H1 (cell line): ENCODE measurements at regions not wholly inside any gene's neighbourhood (a gene's known extent, or its start where the extent isn't known, plus 50 kb on each side); places are given as distances from the start of the nearest gene placed in this dataset.
A peak's percentile ranks its signal among the peaks of the same experiment; 100 is the strongest.

Source experiments
- CTCF ChIA-PET: fragments of 300-600 bp; sonication (Branson Sonifier 250); formaldehyde crosslinking; loops from one replicate; lab custom pipeline; 2021; ENCODE audit not compliant: partially characterized antibody; lab: Charles Lee
- POLR2A ChIA-PET: fragments of 300-600 bp; sonication (Branson Sonifier 250); formaldehyde crosslinking; loops from one replicate; lab custom pipeline; 2021; ENCODE audit warnings: inconsistent platforms; ENCODE audit not compliant: partially characterized antibody; lab: Charles Lee
- DNase-seq, 2 experiments: peaks; one replicate each; pipeline versions ENCODE4 v3.0.0 to v3.0.0-alpha.2; 2010 to 2022; ENCODE audit warnings: low spot score in 2 of 2, low read depth in 1 of 2, mixed read lengths in 1 of 2
- FAIRE-seq: peaks from 2 replicates; lab custom pipeline; 2011; peaks lifted over from hg19 to GRCh38; lab: Jason Lieb, UNC
- H2AFZ ChIP-seq: 2 replicates; pipeline ENCODE4 v1.8.1; 2012; ENCODE audit warnings: low read length, inconsistent platforms
- H2AK5ac ChIP-seq: 2 replicates; pipeline ENCODE4 v1.6.1; 2013; ENCODE audit warnings: low read depth, low read length
- H2BK120ac ChIP-seq: replicated peaks from 2 replicates; pipeline ENCODE3; 2013; ENCODE audit warnings: low read depth, low read length, inconsistent platforms
- H2BK12ac ChIP-seq: 2 replicates; pipeline ENCODE4 v1.6.1; 2013; ENCODE audit warnings: low read depth, low read length
- H2BK15ac ChIP-seq: 2 replicates; pipeline ENCODE4 v1.6.1; 2013; ENCODE audit warnings: low read length
- H2BK20ac ChIP-seq: 2 replicates; pipeline ENCODE4 v1.6.1; 2013; ENCODE audit warnings: low read length
- H2BK5ac ChIP-seq: 2 replicates; pipeline ENCODE4 v1.6.1; 2013; ENCODE audit warnings: low read depth, low read length
- H3K14ac ChIP-seq: 2 replicates; pipeline ENCODE4 v1.6.1; 2013; ENCODE audit warnings: inconsistent platforms; ENCODE audit not compliant: insufficient read length
- H3K18ac ChIP-seq: 2 replicates; pipeline ENCODE4 v1.6.1; 2013; ENCODE audit warnings: low read length; ENCODE audit errors: extremely low read depth
- H3K23ac ChIP-seq: 2 replicates; pipeline ENCODE4 v1.6.1; 2013; ENCODE audit warnings: inconsistent platforms; ENCODE audit not compliant: insufficient read length
- H3K23me2 ChIP-seq: 2 replicates; pipeline ENCODE4 v1.6.1; 2013; ENCODE audit warnings: low read depth, low read length
- H3K27ac ChIP-seq: 2 replicates; pipeline ENCODE4 v1.6.1; 2011; ENCODE audit warnings: low read depth, low read length, inconsistent platforms
- H3K27me3 ChIP-seq, 4 experiments: replicated peaks in 1 of 4; 1 replicate in 1 of 4; 2 replicates in 3 of 4; pipeline versions ENCODE4 v1.6.1 to v1.8.1; 2011 to 2013; ENCODE audit warnings: low read length in 3 of 4, mild to moderate bottlenecking in 3 of 4, inconsistent platforms in 2 of 4, mixed read lengths in 2 of 4, moderate library complexity in 1 of 4; ENCODE audit not compliant: control insufficient read depth in 3 of 4, insufficient read depth in 3 of 4; ENCODE audit errors: extremely low read depth in 1 of 4
- H3K36me3 ChIP-seq, 4 experiments: 2 replicates each; pipeline versions ENCODE4 v1.6.1 to v1.8.1; 2011 to 2013; ENCODE audit warnings: mild to moderate bottlenecking in 4 of 4, low read length in 3 of 4, moderate library complexity in 2 of 4, control low read depth in 1 of 4, inconsistent platforms in 1 of 4; ENCODE audit not compliant: insufficient read depth in 4 of 4, control insufficient read depth in 2 of 4
- H3K4ac ChIP-seq: replicated peaks from 2 replicates; pipeline ENCODE3; 2013; ENCODE audit warnings: low read length, low read depth, mixed read lengths, inconsistent platforms; ENCODE audit not compliant: insufficient read length
- H3K4me1 ChIP-seq, 4 experiments: replicated peaks in 1 of 4; 1 replicate in 1 of 4; 2 replicates in 3 of 4; pipeline versions ENCODE4 v1.6.1 to v1.8.1; 2011 to 2013; ENCODE audit warnings: low read length in 3 of 4, inconsistent platforms in 2 of 4, mixed read lengths in 1 of 4; ENCODE audit not compliant: insufficient read depth in 4 of 4, control insufficient read depth in 3 of 4
- H3K4me2 ChIP-seq, 2 experiments: 2 replicates each; pipeline versions ENCODE4 v1.6.1 to v1.8.1; 2011 to 2013; ENCODE audit warnings: low read depth in 2 of 2, low read length in 2 of 2, control low read depth in 1 of 2, inconsistent platforms in 1 of 2, mild to moderate bottlenecking in 1 of 2; ENCODE audit not compliant: insufficient read depth in 1 of 2
- H3K4me3 ChIP-seq, 4 experiments: fragments of 200-600, 300-600 bp in 1 of 4; sonication (generic), shearing (Covaris generic), sonication (Bioruptor Twin) in 1 of 4; 2 replicates each; pipeline versions ENCODE4 v1.5.1 to v1.8.1; 2011 to 2016; ENCODE audit warnings: low read length in 4 of 4, low read depth in 3 of 4, control low read depth in 2 of 4, inconsistent platforms in 2 of 4, mild to moderate bottlenecking in 2 of 4, mixed read lengths in 1 of 4, moderate library complexity in 1 of 4; ENCODE audit not compliant: insufficient read depth in 2 of 4; ENCODE audit errors: extremely low read depth in 1 of 4
- H3K56ac ChIP-seq: replicated peaks from 2 replicates; pipeline ENCODE3; 2013; ENCODE audit warnings: low read depth, mild to moderate bottlenecking, mixed read lengths, low read length, inconsistent platforms; ENCODE audit not compliant: insufficient read length
- H3K79me1 ChIP-seq: 2 replicates; pipeline ENCODE4 v1.6.1; 2013; ENCODE audit warnings: low read depth, low read length, control low read depth
- H3K79me2 ChIP-seq, 2 experiments: 2 replicates each; pipeline versions ENCODE4 v1.6.1 to v1.8.1; 2012 to 2013; ENCODE audit warnings: low read length in 2 of 2, mild to moderate bottlenecking in 2 of 2, inconsistent platforms in 1 of 2; ENCODE audit not compliant: insufficient read depth in 2 of 2, control insufficient read depth in 1 of 2
- H3K9ac ChIP-seq, 4 experiments: replicated peaks in 1 of 4; 1 replicate in 1 of 4; 2 replicates in 3 of 4; pipeline versions ENCODE4 v1.6.1 to v1.8.1; 2011 to 2013; ENCODE audit warnings: low read depth in 3 of 4, low read length in 3 of 4, control low read depth in 2 of 4, mild to moderate bottlenecking in 2 of 4, moderate library complexity in 2 of 4, inconsistent platforms in 1 of 4; ENCODE audit errors: extremely low read depth in 1 of 4
- H3K9me3 ChIP-seq, 2 experiments: 2 replicates each; pipeline versions ENCODE4 v1.6.1 to v1.8.1; 2012 to 2013; ENCODE audit warnings: mild to moderate bottlenecking in 2 of 2, moderate library complexity in 2 of 2, control low read depth in 1 of 2, inconsistent platforms in 1 of 2, low read depth in 1 of 2, low read length in 1 of 2, mixed read lengths in 1 of 2; ENCODE audit not compliant: insufficient read depth in 2 of 2
- H4K20me1 ChIP-seq, 2 experiments: replicated peaks in 1 of 2; 2 replicates each; pipeline versions ENCODE3 to v1.8.1; 2011 to 2013; ENCODE audit warnings: inconsistent platforms in 2 of 2, low read length in 2 of 2, mild to moderate bottlenecking in 1 of 2; ENCODE audit not compliant: insufficient read depth in 2 of 2, control insufficient read depth in 1 of 2
- H4K5ac ChIP-seq: 2 replicates; pipeline ENCODE4 v1.6.1; 2013; ENCODE audit warnings: low read length, low read depth, mixed read lengths, inconsistent platforms; ENCODE audit not compliant: insufficient read length
- H4K8ac ChIP-seq: 2 replicates; pipeline ENCODE4 v1.8.0; 2013; ENCODE audit warnings: mild to moderate bottlenecking, moderate library complexity, low read length, inconsistent platforms; ENCODE audit not compliant: insufficient read depth; ENCODE audit errors: extremely low read depth
- H4K91ac ChIP-seq: replicated peaks from 2 replicates; pipeline ENCODE3; 2013; ENCODE audit warnings: low read length, mixed read lengths, inconsistent platforms; ENCODE audit not compliant: insufficient read length
- BACH1 ChIP-seq: IDR thresholded peaks from 2 replicates; pipeline ENCODE4 v1.6.1; 2012; ENCODE audit warnings: low read length, improper control_type of control experiment
- BCL11A ChIP-seq, 2 experiments: IDR thresholded peaks; one replicate each; pipeline ENCODE4 v1.6.1; 2011; ENCODE audit warnings: low read depth in 2 of 2, low read length in 2 of 2, mild to moderate bottlenecking in 2 of 2
- CTCF ChIP-seq, 3 experiments: IDR thresholded peaks; 1 replicate in 2 of 3; 2 replicates in 1 of 3; pipeline versions ENCODE4 v1.5.1 to v1.6.1; 2011; ENCODE audit warnings: low read length in 3 of 3, mild to moderate bottlenecking in 3 of 3, inconsistent platforms in 2 of 3, low read depth in 1 of 3, moderate library complexity in 1 of 3; ENCODE audit not compliant: insufficient read depth in 1 of 3; ENCODE audit errors: control extremely low read depth in 1 of 3
- E2F6 ChIP-seq: IDR thresholded peaks from 2 replicates; pipeline ENCODE4 v1.6.1; 2012; ENCODE audit warnings: inconsistent platforms
- RXRA ChIP-seq: IDR thresholded peaks from 2 replicates; pipeline ENCODE4 v1.6.1; 2011; ENCODE audit warnings: low read depth, mild to moderate bottlenecking, low read length, moderate library complexity; ENCODE audit not compliant: insufficient read depth
- TAF7 ChIP-seq: optimal IDR thresholded peaks from 2 replicates; pipeline ENCODE3; 2011; ENCODE audit warnings: low read depth, mild to moderate bottlenecking, inconsistent platforms, low read length, moderate library complexity, borderline replicate concordance
- TCF12 ChIP-seq: IDR thresholded peaks from 2 replicates; pipeline ENCODE4 v1.6.1; 2011; ENCODE audit warnings: low read depth, mild to moderate bottlenecking, low read length
- WGBS, 2 experiments: shearing (Covaris generic) in 1 of 2; methylation state at CpG; one replicate each; pipeline versions ENCODE4 v1.1.6 to v1.1.7; 2013 to 2015; ENCODE audit warnings: low lambda C conversion rate in 2 of 2, mixed read lengths in 2 of 2, inconsistent platforms in 1 of 2, low coverage in 1 of 2, missing lambda C conversion rate in 1 of 2; ENCODE audit not compliant: insufficient replicate concordance in 2 of 2, insufficient coverage in 1 of 2, insufficient read length in 1 of 2; ENCODE audit errors: extremely low coverage in 1 of 2, missing lambda C conversion rate in 1 of 2; 5-methylcytosine and 5-hydroxymethylcytosine counted together
- TF ChIP-seq, protein P1 (sequence below): IDR thresholded peaks from 2 replicates; pipeline ENCODE4 v1.6.1; 2011; ENCODE audit warnings: low read length, improper control_type of control experiment

GRCh38 chr16:85361441-85362118 is 249.3 kb upstream of the CIBAR2 start:
- POLR2A ChIA-PET, result no interaction called here
- TF ChIP-seq BACH1 (no peak), RXRA (no peak), TCF12 (no peak), E2F6 (no peak), CTCF (IDR thresholded peaks at IDR 0.05; ENCODE audit: control extremely low read depth in 1 of 3, insufficient read depth in 1 of 3, low read depth in 1 of 3, low read length in 3 of 3) (no peak), BCL11A (IDR thresholded peaks at IDR 0.05; ENCODE audit: low read depth in 2 of 2, low read length in 2 of 2) (no peak), TAF7 (no peak)
- TF ChIP-seq, protein P1, sequence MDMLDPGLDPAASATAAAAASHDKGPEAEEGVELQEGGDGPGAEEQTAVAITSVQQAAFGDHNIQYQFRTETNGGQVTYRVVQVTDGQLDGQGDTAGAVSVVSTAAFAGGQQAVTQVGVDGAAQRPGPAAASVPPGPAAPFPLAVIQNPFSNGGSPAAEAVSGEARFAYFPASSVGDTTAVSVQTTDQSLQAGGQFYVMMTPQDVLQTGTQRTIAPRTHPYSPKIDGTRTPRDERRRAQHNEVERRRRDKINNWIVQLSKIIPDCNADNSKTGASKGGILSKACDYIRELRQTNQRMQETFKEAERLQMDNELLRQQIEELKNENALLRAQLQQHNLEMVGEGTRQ, result no peak

More at GRCh38 chr16:85361441-85362118, 249.3 kb upstream of the CIBAR2 start:
- Histone ChIP-seq H3K18ac (no peak overlapping the region; the same call in 1 of the 2 replicates), H3K4ac (no peak overlapping the region), H3K4me2 (no peak overlapping the region), H3K9ac (no peak overlapping the region), H2BK20ac (0 out of 2 replicates have a peak overlapping the region, but pooled peaks have one; percentile 34), H3K36me3 (no peaks in the 10 kb centered on the region), H3K9me3 (no peaks in the 10 kb centered on the region), H2BK15ac (no peak overlapping the region), H3K14ac (no peak overlapping the region), H3K4me1 (peaks cover 8 to 17% (median 12%) of the 10 kb centered on the region in 4 experiments), H4K8ac (no peak overlapping the region; the same call in 1 of the 2 replicates), H3K23ac (no peak overlapping the region), H3K27ac (no peak overlapping the region), H3K27me3 (peaks cover 0 to 8% (median 3%) of the 10 kb centered on the region in 4 experiments; a peak in 3 of 7 replicates), H4K20me1 (peaks cover 2 to 5% of the 10 kb centered on the region in 2 experiments), H3K56ac (no peak overlapping the region), H2BK12ac (no peak overlapping the region), H3K4me3 (no peak overlapping the region), H2AFZ (no peak overlapping the region), H3K23me2 (no peaks in the 10 kb centered on the region), H2BK120ac (no peak overlapping the region), H4K5ac (no peak overlapping the region), H3K79me1 (peaks cover 2% of the 10 kb centered on the region; the same call in 1 of the 2 replicates), H4K91ac (no peak overlapping the region), H2BK5ac (no peak overlapping the region), H2AK5ac (no peak overlapping the region), H3K79me2 (no peaks in the 10 kb centered on the region)
- CTCF ChIA-PET, result interaction anchor here (0.8 to 12.5 kb wide), 13 partner anchors 8 to 255 kb away, joined by 3 to 177 read pairs (median 5); no protein-coding TSS in a partner anchor
- DNase-seq (no peak), FAIRE-seq (no peak)
- WGBS, 2 experiments, result 91% methylated on average over 20 of the region's 23 CpGs; no CpG with 5 or more reads in 1 of the 2 experiments
